H1 (cell line): ENCODE measurements at regions not wholly inside any gene's neighbourhood (a gene's known extent, or its start where the extent isn't known, plus 50 kb on each side); places are given as distances from the start of the nearest gene placed in this dataset.
A peak's percentile ranks its signal among the peaks of the same experiment; 100 is the strongest.

Experiments used
- CTCF ChIA-PET: fragments of 300-600 bp; sonication (Branson Sonifier 250); formaldehyde crosslinking; loops from one replicate; lab custom pipeline; 2021; ENCODE audit not compliant: partially characterized antibody; lab: Charles Lee
- POLR2A ChIA-PET: fragments of 300-600 bp; sonication (Branson Sonifier 250); formaldehyde crosslinking; loops from one replicate; lab custom pipeline; 2021; ENCODE audit warnings: inconsistent platforms; ENCODE audit not compliant: partially characterized antibody; lab: Charles Lee
- DNase-seq, 2 experiments: peaks; one replicate each; pipeline versions ENCODE4 v3.0.0 to v3.0.0-alpha.2; 2010 to 2022; ENCODE audit warnings: low spot score in 2 of 2, low read depth in 1 of 2, mixed read lengths in 1 of 2
- FAIRE-seq: peaks from 2 replicates; lab custom pipeline; 2011; peaks lifted over from hg19 to GRCh38; lab: Jason Lieb, UNC
- H2AFZ ChIP-seq: 2 replicates; pipeline ENCODE4 v1.8.1; 2012; ENCODE audit warnings: low read length, inconsistent platforms
- H2AK5ac ChIP-seq: 2 replicates; pipeline ENCODE4 v1.6.1; 2013; ENCODE audit warnings: low read depth, low read length
- H2BK120ac ChIP-seq: replicated peaks from 2 replicates; pipeline ENCODE3; 2013; ENCODE audit warnings: low read depth, low read length, inconsistent platforms
- H2BK12ac ChIP-seq: 2 replicates; pipeline ENCODE4 v1.6.1; 2013; ENCODE audit warnings: low read depth, low read length
- H2BK15ac ChIP-seq: 2 replicates; pipeline ENCODE4 v1.6.1; 2013; ENCODE audit warnings: low read length
- H2BK20ac ChIP-seq: 2 replicates; pipeline ENCODE4 v1.6.1; 2013; ENCODE audit warnings: low read length
- H2BK5ac ChIP-seq: 2 replicates; pipeline ENCODE4 v1.6.1; 2013; ENCODE audit warnings: low read depth, low read length
- H3K14ac ChIP-seq: 2 replicates; pipeline ENCODE4 v1.6.1; 2013; ENCODE audit warnings: inconsistent platforms; ENCODE audit not compliant: insufficient read length
- H3K18ac ChIP-seq: 2 replicates; pipeline ENCODE4 v1.6.1; 2013; ENCODE audit warnings: low read length; ENCODE audit errors: extremely low read depth
- H3K23ac ChIP-seq: 2 replicates; pipeline ENCODE4 v1.6.1; 2013; ENCODE audit warnings: inconsistent platforms; ENCODE audit not compliant: insufficient read length
- H3K23me2 ChIP-seq: 2 replicates; pipeline ENCODE4 v1.6.1; 2013; ENCODE audit warnings: low read depth, low read length
- H3K27ac ChIP-seq: 2 replicates; pipeline ENCODE4 v1.6.1; 2011; ENCODE audit warnings: low read depth, low read length, inconsistent platforms
- H3K27me3 ChIP-seq, 4 experiments: replicated peaks in 1 of 4; 1 replicate in 1 of 4; 2 replicates in 3 of 4; pipeline versions ENCODE4 v1.6.1 to v1.8.1; 2011 to 2013; ENCODE audit warnings: low read length in 3 of 4, mild to moderate bottlenecking in 3 of 4, inconsistent platforms in 2 of 4, mixed read lengths in 2 of 4, moderate library complexity in 1 of 4; ENCODE audit not compliant: control insufficient read depth in 3 of 4, insufficient read depth in 3 of 4; ENCODE audit errors: extremely low read depth in 1 of 4
- H3K36me3 ChIP-seq, 4 experiments: 2 replicates each; pipeline versions ENCODE4 v1.6.1 to v1.8.1; 2011 to 2013; ENCODE audit warnings: mild to moderate bottlenecking in 4 of 4, low read length in 3 of 4, moderate library complexity in 2 of 4, control low read depth in 1 of 4, inconsistent platforms in 1 of 4; ENCODE audit not compliant: insufficient read depth in 4 of 4, control insufficient read depth in 2 of 4
- H3K4ac ChIP-seq: replicated peaks from 2 replicates; pipeline ENCODE3; 2013; ENCODE audit warnings: low read length, low read depth, mixed read lengths, inconsistent platforms; ENCODE audit not compliant: insufficient read length
- H3K4me1 ChIP-seq, 4 experiments: replicated peaks in 1 of 4; 1 replicate in 1 of 4; 2 replicates in 3 of 4; pipeline versions ENCODE4 v1.6.1 to v1.8.1; 2011 to 2013; ENCODE audit warnings: low read length in 3 of 4, inconsistent platforms in 2 of 4, mixed read lengths in 1 of 4; ENCODE audit not compliant: insufficient read depth in 4 of 4, control insufficient read depth in 3 of 4
- H3K4me2 ChIP-seq, 2 experiments: 2 replicates each; pipeline versions ENCODE4 v1.6.1 to v1.8.1; 2011 to 2013; ENCODE audit warnings: low read depth in 2 of 2, low read length in 2 of 2, control low read depth in 1 of 2, inconsistent platforms in 1 of 2, mild to moderate bottlenecking in 1 of 2; ENCODE audit not compliant: insufficient read depth in 1 of 2
- H3K4me3 ChIP-seq, 4 experiments: fragments of 200-600, 300-600 bp in 1 of 4; sonication (generic), shearing (Covaris generic), sonication (Bioruptor Twin) in 1 of 4; 2 replicates each; pipeline versions ENCODE4 v1.5.1 to v1.8.1; 2011 to 2016; ENCODE audit warnings: low read length in 4 of 4, low read depth in 3 of 4, control low read depth in 2 of 4, inconsistent platforms in 2 of 4, mild to moderate bottlenecking in 2 of 4, mixed read lengths in 1 of 4, moderate library complexity in 1 of 4; ENCODE audit not compliant: insufficient read depth in 2 of 4; ENCODE audit errors: extremely low read depth in 1 of 4
- H3K56ac ChIP-seq: replicated peaks from 2 replicates; pipeline ENCODE3; 2013; ENCODE audit warnings: low read depth, mild to moderate bottlenecking, mixed read lengths, low read length, inconsistent platforms; ENCODE audit not compliant: insufficient read length
- H3K79me1 ChIP-seq: 2 replicates; pipeline ENCODE4 v1.6.1; 2013; ENCODE audit warnings: low read depth, low read length, control low read depth
- H3K79me2 ChIP-seq, 2 experiments: 2 replicates each; pipeline versions ENCODE4 v1.6.1 to v1.8.1; 2012 to 2013; ENCODE audit warnings: low read length in 2 of 2, mild to moderate bottlenecking in 2 of 2, inconsistent platforms in 1 of 2; ENCODE audit not compliant: insufficient read depth in 2 of 2, control insufficient read depth in 1 of 2
- H3K9ac ChIP-seq, 4 experiments: replicated peaks in 1 of 4; 1 replicate in 1 of 4; 2 replicates in 3 of 4; pipeline versions ENCODE4 v1.6.1 to v1.8.1; 2011 to 2013; ENCODE audit warnings: low read depth in 3 of 4, low read length in 3 of 4, control low read depth in 2 of 4, mild to moderate bottlenecking in 2 of 4, moderate library complexity in 2 of 4, inconsistent platforms in 1 of 4; ENCODE audit errors: extremely low read depth in 1 of 4
- H3K9me3 ChIP-seq, 2 experiments: 2 replicates each; pipeline versions ENCODE4 v1.6.1 to v1.8.1; 2012 to 2013; ENCODE audit warnings: mild to moderate bottlenecking in 2 of 2, moderate library complexity in 2 of 2, control low read depth in 1 of 2, inconsistent platforms in 1 of 2, low read depth in 1 of 2, low read length in 1 of 2, mixed read lengths in 1 of 2; ENCODE audit not compliant: insufficient read depth in 2 of 2
- H4K20me1 ChIP-seq, 2 experiments: replicated peaks in 1 of 2; 2 replicates each; pipeline versions ENCODE3 to v1.8.1; 2011 to 2013; ENCODE audit warnings: inconsistent platforms in 2 of 2, low read length in 2 of 2, mild to moderate bottlenecking in 1 of 2; ENCODE audit not compliant: insufficient read depth in 2 of 2, control insufficient read depth in 1 of 2
- H4K5ac ChIP-seq: 2 replicates; pipeline ENCODE4 v1.6.1; 2013; ENCODE audit warnings: low read length, low read depth, mixed read lengths, inconsistent platforms; ENCODE audit not compliant: insufficient read length
- H4K8ac ChIP-seq: 2 replicates; pipeline ENCODE4 v1.8.0; 2013; ENCODE audit warnings: mild to moderate bottlenecking, moderate library complexity, low read length, inconsistent platforms; ENCODE audit not compliant: insufficient read depth; ENCODE audit errors: extremely low read depth
- H4K91ac ChIP-seq: replicated peaks from 2 replicates; pipeline ENCODE3; 2013; ENCODE audit warnings: low read length, mixed read lengths, inconsistent platforms; ENCODE audit not compliant: insufficient read length
- NRF1 ChIP-seq: IDR thresholded peaks from 2 replicates; pipeline ENCODE4 v1.6.1; 2011; ENCODE audit warnings: mild to moderate bottlenecking, low read depth, low read length, improper control_type of control experiment
- PHF8 ChIP-seq: fragments of 200-600 bp; sonication (generic); conservative IDR thresholded peaks from 2 replicates; pipeline ENCODE4 v1.7.1; 2012; ENCODE audit warnings: low read depth, mild to moderate bottlenecking, inconsistent platforms, low read length, moderate library complexity
- POLR2AphosphoS5 ChIP-seq: IDR thresholded peaks from 2 replicates; pipeline ENCODE4 v1.6.1; 2011; ENCODE audit warnings: low read depth, low read length
- RBBP5 ChIP-seq: IDR thresholded peaks from 2 replicates; pipeline ENCODE4 v1.7.1; 2012; ENCODE audit warnings: low read depth, mild to moderate bottlenecking, inconsistent platforms, low read length, moderate library complexity, borderline replicate concordance
- RFX5 ChIP-seq: IDR thresholded peaks from 2 replicates; pipeline ENCODE4 v1.6.1; 2011; ENCODE audit warnings: low read depth, low read length, improper control_type of control experiment, borderline replicate concordance
- RXRA ChIP-seq: IDR thresholded peaks from 2 replicates; pipeline ENCODE4 v1.6.1; 2011; ENCODE audit warnings: low read depth, mild to moderate bottlenecking, low read length, moderate library complexity; ENCODE audit not compliant: insufficient read depth
- SIN3A ChIP-seq, 2 experiments: IDR thresholded peaks in 1 of 2; conservative IDR thresholded peaks in 1 of 2; 2 replicates each; pipeline ENCODE4 v1.6.1; 2011 to 2012; ENCODE audit warnings: low read length in 2 of 2, improper control_type of control experiment in 1 of 2, low read depth in 1 of 2, mild to moderate bottlenecking in 1 of 2
- WGBS, 2 experiments: shearing (Covaris generic) in 1 of 2; methylation state at CpG; one replicate each; pipeline versions ENCODE4 v1.1.6 to v1.1.7; 2013 to 2015; ENCODE audit warnings: low lambda C conversion rate in 2 of 2, mixed read lengths in 2 of 2, inconsistent platforms in 1 of 2, low coverage in 1 of 2, missing lambda C conversion rate in 1 of 2; ENCODE audit not compliant: insufficient replicate concordance in 2 of 2, insufficient coverage in 1 of 2, insufficient read length in 1 of 2; ENCODE audit errors: extremely low coverage in 1 of 2, missing lambda C conversion rate in 1 of 2; 5-methylcytosine and 5-hydroxymethylcytosine counted together

- Histone ChIP-seq H3K4me1 (peaks cover 0 to 23% (median 10%) of the 10 kb centered on the region in 4 experiments; a peak in 5 of 7 replicates), H3K79me1 (no peaks in the 10 kb centered on the region), H3K56ac (no peak overlapping the region), H3K4ac (no peak overlapping the region), H4K5ac (no peak overlapping the region), H3K27ac (no peak overlapping the region), H3K4me3 (no peak overlapping the region), H3K18ac (no peak overlapping the region), H3K23me2 (no peaks in the 10 kb centered on the region; the same call in 1 of the 2 replicates), H3K36me3 (no peaks in the 10 kb centered on the region), H3K9ac (no peak overlapping the region), H3K14ac (no peak overlapping the region), H3K79me2 (no peaks in the 10 kb centered on the region), H3K23ac (no peak overlapping the region), H3K4me2 (no peak overlapping the region), H2BK5ac (no peak overlapping the region), H3K27me3 (no peaks in the 10 kb centered on the region), H2BK12ac (no peak overlapping the region), H4K8ac (no peak overlapping the region), H3K9me3 (no peaks in the 10 kb centered on the region), H4K91ac (no peak overlapping the region), H4K20me1 (no peaks in the 10 kb centered on the region), H2AK5ac (no peak overlapping the region), H2AFZ (no peak overlapping the region), H2BK15ac (no peak overlapping the region), H2BK20ac (no peak overlapping the region), H2BK120ac (no peak overlapping the region)
- ChIA-PET CTCF (interaction anchor here (0.6 to 1.3 kb wide), 6 partner anchors 10 to 1496 kb away, joined by 3 to 5 read pairs (median 3); no protein-coding TSS in a partner anchor), POLR2A (no interaction called here)
- DNase-seq (no peak), FAIRE-seq (peak; percentile 7)
- TF ChIP-seq RFX5 (no peak), SIN3A (conservative IDR thresholded peaks at IDR 0.05 in 1 of 2, IDR thresholded peaks at IDR 0.05 in 1 of 2; ENCODE audit: low read depth in 1 of 2, low read length in 2 of 2) (no peak), PHF8 (no peak), POLR2AphosphoS5 (no peak), RXRA (no peak), NRF1 (no peak), RBBP5 (no peak)
- 91% methylated on average over 4 of the region's 4 CpGs; no CpG with 5 or more reads in 1 of the 2 experiments for whole genome bisulfite sequencing, 2 experiments
Measured at GRCh38 chr2:67323209-67323991, 73.7 kb upstream of the ETAA1 start.
